Stimulated activated naive CD4-positive, alpha-beta T cell (primary cell): ENCODE measurements at regions not wholly inside any gene's neighbourhood (a gene's known extent, or its start where the extent isn't known, plus 50 kb on each side); places are given as distances from the start of the nearest gene placed in this dataset.
"Not testable (repeated sequence)": the region's sequence is repeated elsewhere in the genome, so short reads cannot be mapped to it uniquely, and the experiment has no call there.

Source experiments
- DNase-seq, 6 experiments: peaks; one replicate each; lab custom pipeline; 2025; lab: John Stamatoyannopoulos, UW

- no peak for DNase-seq
Measured at GRCh38 chr18:10249801-10250200, 204.6 kb upstream of the APCDD1 start.

- DNase-seq, result no peak
Measured at GRCh38 chr18:10252494-10252893, 201.9 kb upstream of the APCDD1 start.

- no peak for DNase-seq
Measured at GRCh38 chr18:10252952-10253705, 201.3 kb upstream of the APCDD1 start.

GRCh38 chr18:10256276-10256675 lies 198.2 kb upstream of the APCDD1 start:
- DNase-seq, result not testable (repeated sequence)

- DNase-seq, result no peak
Measured at GRCh38 chr18:10258836-10259474, 195.5 kb upstream of the APCDD1 start.

GRCh38 chr18:10259901-10260300 lies 194.5 kb upstream of the APCDD1 start:
- no peak for DNase-seq

GRCh38 chr18:10261344-10262276 lies 192.8 kb upstream of the APCDD1 start:
- no peak for DNase-seq

GRCh38 chr18:10262566-10262965 lies 191.9 kb upstream of the APCDD1 start:
- DNase-seq, result no peak

GRCh38 chr18:10264260-10264659 lies 190.2 kb upstream of the APCDD1 start:
- DNase-seq, result no peak

- DNase-seq, result no peak
Measured at GRCh38 chr18:10265560-10266333, 188.7 kb upstream of the APCDD1 start.

GRCh38 chr18:10266334-10266590 lies 188.2 kb upstream of the APCDD1 start:
- no peak for DNase-seq

- no peak for DNase-seq
Measured at GRCh38 chr18:10269261-10269660, 185.2 kb upstream of the APCDD1 start.

- DNase-seq, result no peak
Measured at GRCh38 chr18:10270151-10270571, 184.3 kb upstream of the APCDD1 start.

GRCh38 chr18:10271481-10271880 lies 183.0 kb upstream of the APCDD1 start:
- no peak for DNase-seq

GRCh38 chr18:10274301-10274700 lies 180.1 kb upstream of the APCDD1 start:
- DNase-seq, result no peak

- no peak for DNase-seq
Measured at GRCh38 chr18:10275486-10275885, 178.9 kb upstream of the APCDD1 start.

GRCh38 chr18:10278265-10278664 lies 176.2 kb upstream of the APCDD1 start:
- DNase-seq, result no peak

- no peak for DNase-seq
Measured at GRCh38 chr18:10279471-10279870, 175.0 kb upstream of the APCDD1 start.

GRCh38 chr18:10279905-10280644 lies 174.4 kb upstream of the APCDD1 start:
- DNase-seq, result no peak

- DNase-seq, result no peak
Measured at GRCh38 chr18:10284540-10285282, 169.7 kb upstream of the APCDD1 start.

- DNase-seq, result no peak
Measured at GRCh38 chr18:10285283-10285640, 169.2 kb upstream of the APCDD1 start.
